HG02798 (cell line): ENCODE measurements at regions not wholly inside any gene's neighbourhood (a gene's known extent, or its start where the extent isn't known, plus 50 kb on each side); places are given as distances from the start of the nearest gene placed in this dataset.

Experiments
- ATAC-seq: cut with Tn5 transposase; IDR thresholded peaks from one replicate; pipeline ENCODE4 v1.9.1; 2021; ENCODE audit warnings: mild to moderate bottlenecking; ENCODE audit not compliant: unreplicated experiment, poor library complexity

DNA sequence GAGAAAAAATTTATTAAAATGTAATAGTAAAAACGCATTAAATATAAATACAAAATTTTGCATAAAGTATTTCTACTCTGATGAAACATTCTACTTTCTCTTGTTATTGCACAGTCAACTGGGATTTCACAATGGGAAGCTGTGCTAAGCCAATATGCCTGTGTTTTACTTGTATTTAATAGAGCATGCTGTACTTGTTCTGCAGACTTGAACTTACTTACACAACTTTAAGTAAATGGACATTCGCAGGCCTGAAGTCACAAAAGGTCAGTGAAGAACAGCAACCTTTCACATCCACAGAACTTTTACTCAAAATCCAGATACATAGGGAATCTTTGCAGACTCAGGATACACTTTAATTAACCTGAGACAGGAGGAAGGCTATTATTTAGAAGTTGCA is 409.5 kb downstream of the BTBD3 start:
- no peak for ATAC-seq

- ATAC-seq, result no peak
These were observed 413.5 kb downstream of the BTBD3 start for GRCh38 chr20:12331236-12331635.

DNA sequence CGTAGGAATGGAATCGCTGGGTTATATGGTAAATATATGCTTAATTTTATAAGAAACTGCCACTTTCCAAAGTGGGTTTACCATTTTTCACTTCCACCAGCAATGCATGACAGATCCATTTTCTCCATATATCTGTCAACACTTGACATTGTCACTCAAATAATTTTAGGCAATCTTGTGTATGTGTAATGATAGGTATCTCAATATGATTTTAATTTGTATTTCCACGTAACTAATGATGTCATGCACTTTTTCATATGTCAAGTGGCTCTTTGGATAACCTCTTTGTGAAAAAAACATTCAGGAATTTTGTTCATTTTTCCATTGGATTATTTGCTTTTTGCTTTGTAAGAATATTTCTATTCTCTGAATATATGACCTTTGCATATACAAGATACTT is 419.9 kb downstream of the BTBD3 start:
- ATAC-seq, result no peak

DNA sequence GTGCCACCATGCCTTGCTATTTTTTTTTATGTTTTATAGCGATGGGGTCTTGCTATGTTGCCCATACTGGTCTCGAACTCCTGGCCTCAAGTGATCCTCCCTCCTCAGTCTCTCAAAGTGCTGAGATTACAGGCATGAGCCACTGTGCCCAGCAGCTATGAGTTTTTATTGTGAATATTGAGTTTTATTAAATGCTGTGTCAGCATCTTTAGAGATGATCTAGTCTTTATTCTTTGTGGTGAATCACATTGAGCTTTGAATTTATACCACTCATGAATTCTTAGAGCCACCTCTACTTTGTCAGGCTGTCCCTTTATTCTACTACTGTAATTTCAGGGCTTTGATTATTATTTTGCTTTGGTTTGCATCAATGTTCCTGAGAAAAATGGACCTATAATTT is 428.3 kb downstream of the BTBD3 start:
- no peak for ATAC-seq

GRCh38 chr20:12353842-12354241 is 436.1 kb downstream of the BTBD3 start:
- no peak for ATAC-seq

DNA sequence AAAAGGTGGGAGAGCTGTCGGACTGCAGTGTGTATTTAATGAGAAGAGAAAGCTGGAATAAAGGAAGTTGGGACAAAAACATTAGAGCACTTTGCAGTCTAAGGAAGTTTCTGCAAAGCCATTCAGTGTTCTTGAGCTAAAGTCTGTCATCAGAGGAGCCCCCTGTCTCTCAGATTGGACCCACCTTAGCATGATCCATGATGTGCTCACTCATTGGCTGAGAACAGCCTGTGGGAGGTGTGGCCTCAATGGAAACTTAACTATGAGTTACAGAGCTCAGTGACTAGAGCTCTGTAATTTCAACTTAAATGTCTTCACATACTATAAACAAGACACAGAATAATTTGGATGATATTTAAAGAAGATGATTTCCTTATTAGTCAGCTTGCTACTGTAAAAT is 437.0 kb downstream of the BTBD3 start:
- no peak for ATAC-seq

DNA sequence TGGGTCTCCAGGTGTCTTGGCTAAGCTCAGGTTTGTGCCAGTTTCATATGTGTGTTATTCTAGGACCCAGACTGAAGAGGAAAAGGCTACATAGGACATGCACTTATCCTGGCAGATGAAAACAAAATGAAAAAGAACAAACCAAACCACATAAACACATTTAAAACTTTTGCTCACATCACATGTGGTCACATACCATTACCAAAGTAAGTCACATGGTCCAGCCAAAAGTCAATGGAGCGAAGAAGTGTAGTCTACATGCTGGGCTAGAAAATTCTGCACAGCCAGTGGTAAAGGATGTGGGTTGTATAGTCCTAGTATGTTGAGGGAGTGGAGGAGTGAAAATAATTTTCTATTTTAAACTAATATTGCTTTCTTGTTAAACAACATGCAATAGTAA is 437.5 kb downstream of the BTBD3 start:
- ATAC-seq, result no peak

- ATAC-seq, result no peak
These were observed 440.4 kb downstream of the BTBD3 start for GRCh38 chr20:12358006-12358654.

DNA sequence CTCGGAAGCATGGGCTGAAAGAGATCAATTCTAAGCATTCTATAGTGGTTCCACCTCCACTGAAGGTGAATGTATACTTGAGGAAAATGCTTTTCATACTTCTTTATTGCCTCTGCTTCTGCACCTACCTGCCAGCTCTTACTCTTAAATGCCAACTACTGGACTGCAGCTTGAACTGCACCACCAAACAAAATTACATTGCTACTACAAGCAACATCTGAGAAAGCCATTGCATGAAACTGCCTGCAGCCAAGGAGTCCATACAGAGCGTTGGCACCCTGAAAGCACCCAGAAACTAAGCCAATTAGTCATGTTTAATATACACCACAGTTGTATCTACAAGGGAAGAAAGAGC is 440.9 kb downstream of the BTBD3 start:
- no peak for ATAC-seq

DNA sequence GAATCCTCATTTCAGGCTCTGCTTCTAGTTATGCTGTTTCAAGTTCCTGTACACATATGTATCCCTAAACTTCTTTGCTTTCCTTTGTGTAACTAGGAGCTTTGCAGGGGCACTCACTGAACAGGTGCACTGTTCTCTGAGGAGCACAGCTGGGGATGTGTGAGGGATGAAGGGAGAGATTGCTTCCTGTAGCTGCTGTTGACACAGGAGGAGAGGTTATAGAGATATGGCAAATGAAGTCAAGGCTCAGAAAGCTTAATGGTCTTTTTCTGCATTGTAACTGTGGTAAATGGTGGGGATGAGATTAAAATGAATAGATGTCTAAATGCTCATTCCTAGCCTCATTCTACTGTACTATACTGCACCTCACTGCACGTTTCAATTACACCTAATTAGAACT is 454.3 kb downstream of the BTBD3 start:
- ATAC-seq, result no peak

- no peak for ATAC-seq
These were observed 454.9 kb downstream of the BTBD3 start for GRCh38 chr20:12372557-12372956.

DNA sequence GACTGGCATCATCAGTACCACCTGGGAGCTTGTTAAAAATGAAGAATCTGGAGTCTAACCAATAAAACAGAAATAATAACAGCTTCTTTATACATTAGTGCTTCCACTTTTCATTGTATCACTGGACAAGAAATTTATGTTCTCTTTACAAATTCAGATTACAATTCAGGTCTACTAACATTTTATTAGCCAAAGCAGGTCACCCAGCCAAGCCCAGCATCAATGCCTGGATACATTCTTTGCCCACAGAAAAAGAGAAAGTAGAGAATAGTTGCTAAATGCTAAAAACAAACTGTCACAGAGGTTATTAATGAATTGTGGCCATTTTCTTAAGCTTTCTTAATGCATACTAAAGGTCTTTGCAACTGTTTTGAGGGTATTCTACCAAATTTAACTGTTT is 458.3 kb downstream of the BTBD3 start:
- ATAC-seq, result no peak

GRCh38 chr20:12383821-12384220 is 466.1 kb downstream of the BTBD3 start:
- ATAC-seq, result no peak

DNA sequence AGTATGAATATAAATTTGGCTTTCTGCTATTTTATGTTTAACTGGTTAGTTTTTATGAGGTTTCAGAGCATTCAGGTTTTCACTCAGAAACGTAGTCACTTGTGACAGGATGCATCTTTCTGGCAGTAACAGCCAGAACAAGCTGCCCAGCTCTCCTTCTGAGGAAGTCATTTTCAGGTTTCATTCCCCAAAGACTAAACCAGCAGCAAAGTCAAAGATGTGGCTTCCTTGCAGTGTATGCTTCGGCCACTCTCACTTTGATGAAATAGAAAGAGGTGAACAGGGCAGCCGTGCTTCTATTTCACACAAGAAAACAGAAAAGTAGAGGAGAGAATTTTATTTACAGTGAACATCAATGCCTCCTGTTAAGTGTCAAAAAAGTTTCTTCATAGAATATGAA is 469.1 kb downstream of the BTBD3 start:
- no peak for ATAC-seq

- no peak for ATAC-seq
These were observed 473.4 kb downstream of the BTBD3 start for GRCh38 chr20:12391099-12391498.

GRCh38 chr20:12394786-12395185 is 477.1 kb downstream of the BTBD3 start:
- ATAC-seq, result no peak

GRCh38 chr20:12395353-12395752 is 477.7 kb downstream of the BTBD3 start:
- ATAC-seq, result no peak

DNA sequence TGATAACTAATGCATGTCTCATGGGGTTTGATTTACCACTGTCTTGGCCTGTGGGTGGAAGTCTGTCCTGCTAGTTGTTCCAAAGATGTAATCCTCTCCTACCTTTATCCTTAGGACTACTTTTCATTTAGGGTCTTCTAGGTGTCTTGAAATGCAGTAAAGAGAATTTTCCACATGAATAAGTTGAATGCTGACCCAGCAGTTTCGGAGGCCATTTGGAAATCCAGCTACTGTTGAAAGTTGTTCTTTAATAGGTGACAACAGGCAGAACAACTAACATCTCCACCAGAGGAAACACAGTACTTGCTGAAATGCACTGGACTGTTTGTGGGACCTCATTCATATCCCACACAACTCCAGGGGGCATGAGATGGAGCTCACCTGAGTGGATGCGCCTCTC is 478.1 kb downstream of the BTBD3 start:
- ATAC-seq, result no peak

- no peak for ATAC-seq
These were observed 481.6 kb downstream of the BTBD3 start for GRCh38 chr20:12399110-12399836.

DNA sequence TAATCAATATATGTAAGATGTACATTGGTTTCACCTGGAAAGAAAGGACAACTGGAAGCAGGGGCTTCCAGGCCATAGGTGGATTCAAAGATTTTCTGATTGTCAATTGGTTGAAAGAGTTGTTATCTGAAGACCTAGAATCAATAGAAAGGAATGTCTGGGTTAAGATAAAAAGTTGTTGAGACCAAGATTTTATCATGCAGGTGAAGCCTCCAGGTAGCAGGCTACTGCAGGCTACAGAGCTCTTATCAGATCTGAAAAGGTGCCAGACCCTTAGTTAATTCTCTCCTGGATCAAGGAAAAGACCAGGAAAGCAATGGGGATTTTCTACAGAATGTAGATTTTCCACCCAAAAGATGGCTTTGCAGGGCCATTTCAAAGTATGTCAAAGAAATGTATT is 487.2 kb downstream of the BTBD3 start:
- ATAC-seq, result no peak

DNA sequence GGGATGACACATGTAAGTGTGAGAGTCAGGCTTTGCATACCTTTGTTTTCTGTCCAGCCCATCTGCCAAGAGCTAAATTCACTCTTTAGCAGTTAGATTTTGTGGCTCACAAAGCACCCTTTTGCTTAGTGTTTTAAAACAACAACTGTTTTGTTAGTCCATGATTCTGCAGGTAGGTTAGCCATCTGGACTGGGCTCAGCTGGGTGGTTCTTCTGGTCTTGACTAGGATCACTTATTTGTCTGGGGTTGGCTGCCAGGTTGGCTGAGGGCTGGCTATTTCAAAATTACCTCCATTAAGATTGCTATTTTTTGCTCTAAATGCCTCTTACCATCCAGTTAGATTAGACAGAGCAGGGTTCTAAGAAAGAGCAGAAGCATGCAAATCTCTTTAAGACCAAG is 489.3 kb downstream of the BTBD3 start:
- ATAC-seq, result no peak

- ATAC-seq, result no peak
These were observed 491.8 kb downstream of the BTBD3 start for GRCh38 chr20:12409501-12409900.
